Left ventricle myocardium inferior (tissue), 1 donor: ENCODE measurements at regions not wholly inside any gene's neighbourhood (a gene's known extent, or its start where the extent isn't known, plus 50 kb on each side); places are given as distances from the start of the nearest gene placed in this dataset.
A peak's percentile ranks its signal among the peaks of the same experiment; 100 is the strongest.

Experiments
- DNase-seq: peaks from one replicate; pipeline ENCODE4 v3.0.0-alpha.2; 2020
- H3K27ac ChIP-seq: fragments of 200-600 bp; replicated peaks from 2 replicates; pipeline ENCODE4 v1.8.0; 2021
- H3K27me3 ChIP-seq: fragments of 200-600 bp; 2 replicates; pipeline ENCODE4 v1.8.0; 2021; ENCODE audit warnings: low read depth
- H3K36me3 ChIP-seq: fragments of 200-600 bp; 2 replicates; pipeline ENCODE4 v1.8.0; 2021
- H3K4me1 ChIP-seq: fragments of 200-600 bp; 2 replicates; pipeline ENCODE4 v1.8.0; 2021
- H3K4me3 ChIP-seq: fragments of 200-600 bp; 2 replicates; pipeline ENCODE4 v1.8.0; 2021; ENCODE audit warnings: mild to moderate bottlenecking, moderate library complexity
- H3K9me3 ChIP-seq: fragments of 200-600 bp; replicated peaks from 2 replicates; pipeline ENCODE4 v1.8.0; 2021
- intact Hi-C: fragments of 100-400 bp; cut with micrococcal nuclease; formaldehyde crosslinking; loops from one replicate; pipeline ENCODE4 v1.11.0; 2022
- TF ChIP-seq, protein P1 (sequence below): fragments of 200-600 bp; IDR thresholded peaks from 2 replicates; pipeline ENCODE4 v1.8.0; 2021; ENCODE audit warnings: antibody characterized with exemption, mild to moderate bottlenecking, borderline replicate concordance
- donor health status: DM: no; HTN: yes; CAD: no; lungs with severe emphysema.

DNA sequence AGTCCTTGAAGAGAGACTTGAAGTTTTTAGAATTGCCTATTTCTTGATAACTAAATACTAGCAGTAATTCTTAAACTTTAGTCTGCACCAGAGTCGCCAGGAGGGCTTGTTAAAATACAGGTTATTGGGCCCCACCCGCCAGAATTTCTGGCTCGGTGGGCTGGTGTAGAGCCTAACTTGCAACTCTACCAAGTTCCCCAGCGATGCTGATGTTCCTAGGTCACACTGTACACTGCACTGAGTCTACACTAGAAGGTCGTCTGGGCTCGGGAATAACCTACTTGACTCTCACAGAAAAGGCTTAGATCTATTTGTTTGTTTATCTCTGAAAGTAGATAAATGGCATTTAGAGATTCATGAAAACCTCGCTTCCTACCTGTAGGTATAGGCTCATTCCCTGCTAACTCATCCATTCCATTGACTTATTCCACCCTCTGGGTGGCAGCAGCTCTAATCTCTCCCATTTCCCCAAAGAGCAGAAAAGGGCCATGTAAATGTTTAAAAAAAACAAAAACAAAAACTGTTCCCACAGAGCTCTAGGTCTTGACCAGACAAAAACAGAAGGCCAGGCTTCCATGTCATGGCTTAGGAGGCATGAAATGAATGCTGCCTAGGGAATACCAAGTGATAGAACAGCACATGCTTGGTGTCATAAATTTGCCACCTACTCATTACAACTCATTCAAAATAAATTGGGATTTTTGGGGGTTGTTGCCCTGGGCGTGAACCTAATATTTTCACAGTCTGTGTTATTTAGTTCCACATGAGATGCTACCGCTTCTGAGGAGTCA is 292.1 kb downstream of the ADGB start:
- intact Hi-C loops = no loop called here
- TF ChIP-seq, protein P1, sequence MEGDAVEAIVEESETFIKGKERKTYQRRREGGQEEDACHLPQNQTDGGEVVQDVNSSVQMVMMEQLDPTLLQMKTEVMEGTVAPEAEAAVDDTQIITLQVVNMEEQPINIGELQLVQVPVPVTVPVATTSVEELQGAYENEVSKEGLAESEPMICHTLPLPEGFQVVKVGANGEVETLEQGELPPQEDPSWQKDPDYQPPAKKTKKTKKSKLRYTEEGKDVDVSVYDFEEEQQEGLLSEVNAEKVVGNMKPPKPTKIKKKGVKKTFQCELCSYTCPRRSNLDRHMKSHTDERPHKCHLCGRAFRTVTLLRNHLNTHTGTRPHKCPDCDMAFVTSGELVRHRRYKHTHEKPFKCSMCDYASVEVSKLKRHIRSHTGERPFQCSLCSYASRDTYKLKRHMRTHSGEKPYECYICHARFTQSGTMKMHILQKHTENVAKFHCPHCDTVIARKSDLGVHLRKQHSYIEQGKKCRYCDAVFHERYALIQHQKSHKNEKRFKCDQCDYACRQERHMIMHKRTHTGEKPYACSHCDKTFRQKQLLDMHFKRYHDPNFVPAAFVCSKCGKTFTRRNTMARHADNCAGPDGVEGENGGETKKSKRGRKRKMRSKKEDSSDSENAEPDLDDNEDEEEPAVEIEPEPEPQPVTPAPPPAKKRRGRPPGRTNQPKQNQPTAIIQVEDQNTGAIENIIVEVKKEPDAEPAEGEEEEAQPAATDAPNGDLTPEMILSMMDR = peak; percentile 29
- no peak for DNase-seq
- Histone ChIP-seq H3K9me3 (no peaks in the 10 kb centered on the region), H3K27ac (no peak overlapping the region), H3K4me1 (no peaks in the 10 kb centered on the region), H3K36me3 (no peaks in the 10 kb centered on the region), H3K27me3 (no peaks in the 10 kb centered on the region), H3K4me3 (no peak overlapping the region)

GRCh38 chr6:146891615-146892265 is 293.0 kb downstream of the ADGB start:
- TF ChIP-seq, protein P1 = no peak
- Histone ChIP-seq H3K9me3 (no peaks in the 10 kb centered on the region), H3K36me3 (no peaks in the 10 kb centered on the region), H3K4me3 (no peak overlapping the region), H3K27ac (no peak overlapping the region), H3K4me1 (no peaks in the 10 kb centered on the region), H3K27me3 (no peaks in the 10 kb centered on the region)
- no peak for DNase-seq
- intact Hi-C loops = no loop called here

DNA sequence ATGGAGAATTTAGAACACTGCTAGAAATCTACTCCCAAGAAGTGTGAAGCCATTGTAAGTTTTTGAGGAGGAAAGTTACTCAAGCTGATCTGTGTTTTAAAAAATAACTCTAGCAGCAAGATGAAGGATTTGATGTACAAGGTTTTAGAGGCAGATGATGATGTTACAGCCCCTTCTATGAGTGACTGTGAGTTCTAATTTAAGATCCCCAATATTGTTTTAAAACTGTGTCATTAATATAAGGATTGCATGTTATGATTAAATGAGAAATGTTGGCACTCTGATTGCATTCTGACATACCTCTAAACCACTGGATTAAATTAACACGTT is 293.5 kb downstream of the ADGB start:
- Histone ChIP-seq H3K36me3 (no peaks in the 10 kb centered on the region), H3K4me1 (no peaks in the 10 kb centered on the region), H3K27me3 (no peaks in the 10 kb centered on the region), H3K9me3 (no peaks in the 10 kb centered on the region), H3K27ac (no peak overlapping the region), H3K4me3 (no peak overlapping the region)
- TF ChIP-seq, protein P1 = no peak
- DNase-seq = no peak
- intact Hi-C loops = no loop called here

GRCh38 chr6:146892613-146893401 is 294.0 kb downstream of the ADGB start:
- Histone ChIP-seq H3K27ac (no peak overlapping the region), H3K4me3 (no peak overlapping the region), H3K27me3 (no peaks in the 10 kb centered on the region), H3K9me3 (no peaks in the 10 kb centered on the region), H3K36me3 (no peaks in the 10 kb centered on the region), H3K4me1 (no peaks in the 10 kb centered on the region)
- intact Hi-C loops = no loop called here
- DNase-seq = no peak
- TF ChIP-seq, protein P1 = no peak

- H3K4me1 ChIP-seq = no peaks in the 10 kb centered on the region
- no peaks in the 10 kb centered on the region for H3K27me3 ChIP-seq
- no peak overlapping the region for H3K27ac ChIP-seq
- H3K4me3 ChIP-seq = no peak overlapping the region
- DNase-seq = no peak
- intact Hi-C loops = no loop called here
- TF ChIP-seq, protein P1 = no peak
- H3K9me3 ChIP-seq = no peaks in the 10 kb centered on the region
- H3K36me3 ChIP-seq = no peaks in the 10 kb centered on the region
Measured at GRCh38 chr6:146893690-146894089, 294.9 kb downstream of the ADGB start.
